ENCODE measurements at regions not wholly inside any gene's neighbourhood (a gene's known extent, or its start where the extent isn't known, plus 50 kb on each side); places are given as distances from the start of the nearest gene placed in this dataset.

DNA sequence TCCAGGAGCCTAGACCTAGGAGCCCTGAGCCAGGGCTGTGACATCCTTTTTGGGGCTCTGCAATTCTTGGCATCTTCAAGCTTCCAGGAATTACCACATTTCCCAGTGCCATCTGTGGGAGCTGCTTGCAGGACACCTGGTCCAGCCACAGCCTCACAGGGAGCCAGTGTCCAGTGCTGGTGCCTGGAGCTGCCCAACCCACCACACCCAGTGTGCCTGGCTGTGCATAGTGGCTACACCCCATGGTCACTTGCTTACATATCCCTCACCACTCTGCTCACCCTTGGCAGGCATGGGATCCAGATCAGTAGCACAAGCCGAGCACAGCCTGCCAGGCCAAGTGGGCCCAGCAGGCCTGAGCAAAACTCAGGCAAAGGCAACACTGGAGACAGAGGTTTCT is 2151.4 kb upstream of the PCDH20 start:
- TF ChIP-seq, protein P1, sequence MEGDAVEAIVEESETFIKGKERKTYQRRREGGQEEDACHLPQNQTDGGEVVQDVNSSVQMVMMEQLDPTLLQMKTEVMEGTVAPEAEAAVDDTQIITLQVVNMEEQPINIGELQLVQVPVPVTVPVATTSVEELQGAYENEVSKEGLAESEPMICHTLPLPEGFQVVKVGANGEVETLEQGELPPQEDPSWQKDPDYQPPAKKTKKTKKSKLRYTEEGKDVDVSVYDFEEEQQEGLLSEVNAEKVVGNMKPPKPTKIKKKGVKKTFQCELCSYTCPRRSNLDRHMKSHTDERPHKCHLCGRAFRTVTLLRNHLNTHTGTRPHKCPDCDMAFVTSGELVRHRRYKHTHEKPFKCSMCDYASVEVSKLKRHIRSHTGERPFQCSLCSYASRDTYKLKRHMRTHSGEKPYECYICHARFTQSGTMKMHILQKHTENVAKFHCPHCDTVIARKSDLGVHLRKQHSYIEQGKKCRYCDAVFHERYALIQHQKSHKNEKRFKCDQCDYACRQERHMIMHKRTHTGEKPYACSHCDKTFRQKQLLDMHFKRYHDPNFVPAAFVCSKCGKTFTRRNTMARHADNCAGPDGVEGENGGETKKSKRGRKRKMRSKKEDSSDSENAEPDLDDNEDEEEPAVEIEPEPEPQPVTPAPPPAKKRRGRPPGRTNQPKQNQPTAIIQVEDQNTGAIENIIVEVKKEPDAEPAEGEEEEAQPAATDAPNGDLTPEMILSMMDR (IDR thresholded peaks at IDR 0.05): no peak
- TF ChIP-seq POLR2A (IDR thresholded peaks at IDR 0.05): no peak
